IPS-11a (cell line): ENCODE measurements at regions not wholly inside any gene's neighbourhood (a gene's known extent, or its start where the extent isn't known, plus 50 kb on each side); places are given as distances from the start of the nearest gene placed in this dataset.

ENCODE experiments used
- H3K4me3 ChIP-seq: one replicate; pipeline ENCODE4 v1.5.1; 2013; ENCODE audit warnings: low read depth, low read length, control low read depth

GRCh38 chr4:112889619-112890527, 159.6 kb upstream of the ANK2 start:
- H3K4me3 ChIP-seq = no peak overlapping the region

GRCh38 chr4:112894480-112894879, 155.0 kb upstream of the ANK2 start:
- H3K4me3 ChIP-seq = no peak overlapping the region

- H3K4me3 ChIP-seq = no peak overlapping the region
Observed at GRCh38 chr4:112894951-112895350, 154.5 kb upstream of the ANK2 start.

- no peak overlapping the region for H3K4me3 ChIP-seq
Observed at GRCh38 chr4:112895811-112896608, 153.4 kb upstream of the ANK2 start.

GRCh38 chr4:112896609-112897190, 152.8 kb upstream of the ANK2 start:
- H3K4me3 ChIP-seq = no peak overlapping the region

- no peak overlapping the region for H3K4me3 ChIP-seq
Observed at GRCh38 chr4:112897543-112897942, 151.9 kb upstream of the ANK2 start.

- no peak overlapping the region for H3K4me3 ChIP-seq
Observed at GRCh38 chr4:112898357-112899141, 150.9 kb upstream of the ANK2 start.

- H3K4me3 ChIP-seq = no peak overlapping the region
Observed at GRCh38 chr4:112900416-112900815, 149.0 kb upstream of the ANK2 start.

GRCh38 chr4:112901962-112902411, 147.5 kb upstream of the ANK2 start:
- no peak overlapping the region for H3K4me3 ChIP-seq

GRCh38 chr4:112905728-112906127, 143.7 kb upstream of the ANK2 start:
- H3K4me3 ChIP-seq = no peak overlapping the region

- no peak overlapping the region for H3K4me3 ChIP-seq
Observed at GRCh38 chr4:112908511-112908910, 140.9 kb upstream of the ANK2 start.

GRCh38 chr4:112910109-112910736, 139.2 kb upstream of the ANK2 start:
- no peak overlapping the region for H3K4me3 ChIP-seq

- H3K4me3 ChIP-seq = no peak overlapping the region
Observed at GRCh38 chr4:112916868-112917267, 132.6 kb upstream of the ANK2 start.

- H3K4me3 ChIP-seq = no peak overlapping the region
Observed at GRCh38 chr4:112923516-112923915, 125.9 kb upstream of the ANK2 start.

GRCh38 chr4:112926819-112927218, 122.6 kb upstream of the ANK2 start:
- H3K4me3 ChIP-seq = no peak overlapping the region

GRCh38 chr4:112927544-112927943, 121.9 kb upstream of the ANK2 start:
- H3K4me3 ChIP-seq = no peak overlapping the region

GRCh38 chr4:112931001-112931400, 118.5 kb upstream of the ANK2 start:
- H3K4me3 ChIP-seq = no peak overlapping the region

GRCh38 chr4:112933790-112934189, 115.7 kb upstream of the ANK2 start:
- no peak overlapping the region for H3K4me3 ChIP-seq

GRCh38 chr4:112938461-112939058, 110.9 kb upstream of the ANK2 start:
- H3K4me3 ChIP-seq = no peak overlapping the region

- H3K4me3 ChIP-seq = no peak overlapping the region
Observed at GRCh38 chr4:112939901-112940300, 109.6 kb upstream of the ANK2 start.
